ENCODE measurements at regions not wholly inside any gene's neighbourhood (a gene's known extent, or its start where the extent isn't known, plus 50 kb on each side); places are given as distances from the start of the nearest gene placed in this dataset.
A peak's percentile ranks its signal among the peaks of the same experiment; 100 is the strongest.

GRCh38 chr10:131420867-131421266, 109.3 kb upstream of the TCERG1L start:
- H3K4me1 ChIP-seq: no peaks in the 10 kb centered on the region
- no peak for TF ChIP-seq CTCF (IDR thresholded peaks at IDR 0.05)
- peak in 1 of 2 donors; percentile 22 for ATAC-seq
- intact Hi-C loops (cut with DNase I): no loop called here
- no peaks in the 10 kb centered on the region for H3K27me3 ChIP-seq (ENCODE audit: low read depth)
- H3K27ac ChIP-seq: no peak overlapping the region
- DNase-seq: no peak
- H3K36me3 ChIP-seq: no peaks in the 10 kb centered on the region
- H3K4me3 ChIP-seq: no peak overlapping the region
- H3K9me3 ChIP-seq: no peaks in the 10 kb centered on the region

- H3K4me1 ChIP-seq: no peaks in the 10 kb centered on the region
- ATAC-seq: no peak
- no peak for TF ChIP-seq CTCF (IDR thresholded peaks at IDR 0.05)
Measured at GRCh38 chr10:131421381-131421780, 109.9 kb upstream of the TCERG1L start.

GRCh38 chr10:131422731-131423130, 111.2 kb upstream of the TCERG1L start:
- ATAC-seq (no peak), DNase-seq (no peak)
- intact Hi-C loops (cut with DNase I): no loop called here
- no peak overlapping the region for H3K27ac ChIP-seq
- no peaks in the 10 kb centered on the region for H3K9me3 ChIP-seq
- no peaks in the 10 kb centered on the region for H3K27me3 ChIP-seq (ENCODE audit: low read depth)
- TF ChIP-seq CTCF (IDR thresholded peaks at IDR 0.05): no peak
- H3K4me1 ChIP-seq: no peaks in the 10 kb centered on the region
- H3K4me3 ChIP-seq: no peak overlapping the region
- no peaks in the 10 kb centered on the region for H3K36me3 ChIP-seq

More at GRCh38 chr10:131421381-131421780, 109.9 kb upstream of the TCERG1L start:
- intact Hi-C loops (cut with DNase I): no loop called here
- no peak overlapping the region for H3K27ac ChIP-seq
- no peaks in the 10 kb centered on the region for H3K36me3 ChIP-seq
- no peaks in the 10 kb centered on the region for H3K27me3 ChIP-seq (ENCODE audit: low read depth)
- DNase-seq: no peak
- no peaks in the 10 kb centered on the region for H3K9me3 ChIP-seq
- no peak overlapping the region for H3K4me3 ChIP-seq

- no peak overlapping the region for H3K27ac ChIP-seq
- peaks cover 2% of the 10 kb centered on the region for H3K27me3 ChIP-seq (ENCODE audit: low read depth)
- intact Hi-C loops (cut with DNase I): no loop called here
- ATAC-seq: no peak
- H3K9me3 ChIP-seq: no peaks in the 10 kb centered on the region
- no peak overlapping the region for H3K4me3 ChIP-seq
- no peaks in the 10 kb centered on the region for H3K4me1 ChIP-seq
- no peak for TF ChIP-seq CTCF (IDR thresholded peaks at IDR 0.05)
- no peak for DNase-seq
- H3K36me3 ChIP-seq: no peaks in the 10 kb centered on the region
Measured at GRCh38 chr10:131424053-131424452, 112.5 kb upstream of the TCERG1L start.

- DNase-seq (no peak), ATAC-seq (no peak)
- no peaks in the 10 kb centered on the region for H3K9me3 ChIP-seq
- H3K27ac ChIP-seq: no peak overlapping the region
- no peak for TF ChIP-seq CTCF (IDR thresholded peaks at IDR 0.05)
- H3K4me3 ChIP-seq: no peak overlapping the region
- H3K4me1 ChIP-seq: no peaks in the 10 kb centered on the region
- peaks cover 9% of the 10 kb centered on the region for H3K27me3 ChIP-seq (ENCODE audit: low read depth)
- intact Hi-C loops (cut with DNase I): no loop called here
- H3K36me3 ChIP-seq: no peaks in the 10 kb centered on the region
Measured at GRCh38 chr10:131424836-131425491, 113.4 kb upstream of the TCERG1L start.
